Urothelium cell line (cell line): ENCODE measurements at regions not wholly inside any gene's neighbourhood (a gene's known extent, or its start where the extent isn't known, plus 50 kb on each side); places are given as distances from the start of the nearest gene placed in this dataset.

Experiments used
- DNase-seq: peaks from one replicate; pipeline ENCODE4 v3.0.0; 2011; ENCODE audit warnings: low spot score, mixed read lengths
- FAIRE-seq: peaks from 2 replicates; lab custom pipeline; 2011; peaks lifted over from hg19 to GRCh38; lab: Jason Lieb, UNC

DNA sequence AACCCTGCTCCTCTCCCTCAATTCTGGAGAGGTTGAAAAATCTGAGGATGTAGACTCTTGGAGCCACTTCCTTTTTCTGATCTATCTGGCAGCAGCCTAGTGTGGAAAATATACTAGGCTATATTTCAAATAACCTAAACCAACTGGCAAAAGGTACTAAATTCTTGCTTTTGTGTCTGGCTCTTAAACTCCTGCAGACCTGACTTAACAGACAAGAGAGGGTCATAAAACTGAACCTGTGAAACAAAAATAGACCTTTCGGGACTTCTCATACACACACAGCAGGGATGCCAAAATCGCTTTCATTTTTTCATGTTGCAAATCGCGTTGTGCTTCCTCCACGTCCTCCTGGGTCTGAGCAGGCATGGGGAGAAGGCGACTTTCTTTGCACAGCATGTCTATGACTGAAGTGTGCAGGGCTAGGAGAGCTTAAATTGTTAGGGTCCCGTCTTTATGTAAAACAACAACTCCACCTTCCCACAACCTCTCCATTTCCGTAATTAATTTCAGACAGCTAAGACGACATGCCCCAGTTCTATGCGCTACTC lies 520.7 kb upstream of the PSMD7 start:
- DNase-seq = no peak
- FAIRE-seq = no peak

DNA sequence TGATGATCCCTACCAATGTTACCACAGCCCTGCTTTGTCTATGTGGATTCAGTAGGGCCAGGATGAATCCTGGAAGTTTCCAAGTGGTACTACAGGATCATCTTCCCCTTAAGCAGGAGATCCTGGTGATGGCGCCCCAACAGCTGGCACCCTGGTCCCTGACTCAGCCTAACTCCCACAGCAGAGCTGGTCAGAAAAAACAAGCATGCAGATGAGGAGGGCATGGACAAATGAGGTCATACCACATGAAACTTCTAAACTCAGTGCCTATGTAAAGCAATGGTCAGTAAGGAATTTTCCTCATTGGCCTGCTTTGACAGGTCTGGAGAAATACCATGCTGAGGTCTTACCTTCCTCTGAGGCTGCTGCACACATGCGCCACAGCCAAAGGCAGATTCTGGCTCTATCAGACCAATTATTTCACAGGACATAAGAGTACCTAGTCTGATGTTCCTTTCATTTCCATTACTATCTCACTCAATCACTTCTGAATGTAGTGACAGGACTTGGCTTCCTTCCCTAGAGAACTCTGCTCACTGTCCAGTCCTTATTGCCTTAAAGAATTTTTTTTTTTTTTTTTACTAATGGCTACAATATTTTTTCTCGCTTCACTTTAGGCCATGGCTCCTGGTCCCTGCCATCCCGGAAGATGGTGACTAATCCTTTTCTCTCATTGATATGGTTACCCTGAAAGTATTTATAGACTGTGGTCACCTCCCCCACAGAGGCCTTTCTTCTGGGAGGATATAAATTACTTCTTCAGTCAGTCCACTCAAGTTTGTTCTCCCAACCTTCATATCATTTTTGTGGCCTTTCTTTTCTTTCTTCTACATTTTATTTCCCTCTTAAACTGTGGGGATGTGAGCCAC lies 525.2 kb upstream of the PSMD7 start:
- DNase-seq (peak; percentile 72), FAIRE-seq (no peak)

- DNase-seq (peak; percentile 19), FAIRE-seq (no peak)
Observed at GRCh38 chr16:73768786-73769203, 527.8 kb upstream of the PSMD7 start.

- no peak for DNase-seq
- FAIRE-seq = no peak
Observed at GRCh38 chr16:73764321-73764720, 532.3 kb upstream of the PSMD7 start.

- FAIRE-seq (no peak), DNase-seq (no peak)
Observed at GRCh38 chr16:73756289-73757178, 540.1 kb upstream of the PSMD7 start.

DNA sequence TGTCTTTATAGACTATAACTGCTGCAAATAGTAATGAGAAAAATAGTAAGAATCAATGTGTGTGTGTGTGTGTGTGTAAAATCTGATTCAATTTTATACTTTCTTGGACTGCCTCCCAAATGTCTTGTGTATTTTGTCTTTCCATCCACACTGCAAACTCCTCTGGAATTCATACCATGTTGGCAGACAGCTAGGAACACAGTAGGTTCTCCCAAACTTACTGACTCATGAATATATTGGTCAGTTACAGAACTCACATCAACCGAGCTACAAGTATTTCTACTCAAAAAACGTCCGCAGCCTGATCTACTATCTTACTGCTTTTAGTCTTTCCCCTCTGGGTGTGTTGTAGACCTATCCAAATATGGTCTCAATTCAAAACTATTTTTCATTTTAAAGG lies 542.7 kb upstream of the PSMD7 start:
- DNase-seq (no peak), FAIRE-seq (no peak)

- FAIRE-seq (no peak), DNase-seq (no peak)
Observed at GRCh38 chr16:73750639-73751038, 546.0 kb upstream of the PSMD7 start.

- DNase-seq (no peak), FAIRE-seq (no peak)
Observed at GRCh38 chr16:73747328-73747727, 549.3 kb upstream of the PSMD7 start.

DNA sequence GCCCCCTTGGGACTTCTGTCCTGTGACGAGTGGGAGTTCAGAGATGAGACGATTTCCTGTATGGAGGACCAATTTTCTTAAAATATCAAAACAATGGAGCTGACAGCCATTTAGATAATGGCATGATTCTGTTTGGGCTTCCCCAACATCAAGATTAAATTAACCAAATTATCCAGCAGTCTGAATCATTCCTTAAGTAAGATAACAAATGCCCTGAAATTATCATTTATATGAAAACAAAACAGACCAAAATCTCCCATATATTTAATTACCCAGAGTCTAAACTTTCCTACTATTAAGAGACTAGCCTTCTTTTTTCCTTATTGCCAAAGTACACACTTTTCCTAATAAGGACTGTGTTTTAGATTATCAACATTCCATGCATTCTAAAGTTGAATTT lies 550.1 kb upstream of the PSMD7 start:
- FAIRE-seq (no peak), DNase-seq (no peak)

DNA sequence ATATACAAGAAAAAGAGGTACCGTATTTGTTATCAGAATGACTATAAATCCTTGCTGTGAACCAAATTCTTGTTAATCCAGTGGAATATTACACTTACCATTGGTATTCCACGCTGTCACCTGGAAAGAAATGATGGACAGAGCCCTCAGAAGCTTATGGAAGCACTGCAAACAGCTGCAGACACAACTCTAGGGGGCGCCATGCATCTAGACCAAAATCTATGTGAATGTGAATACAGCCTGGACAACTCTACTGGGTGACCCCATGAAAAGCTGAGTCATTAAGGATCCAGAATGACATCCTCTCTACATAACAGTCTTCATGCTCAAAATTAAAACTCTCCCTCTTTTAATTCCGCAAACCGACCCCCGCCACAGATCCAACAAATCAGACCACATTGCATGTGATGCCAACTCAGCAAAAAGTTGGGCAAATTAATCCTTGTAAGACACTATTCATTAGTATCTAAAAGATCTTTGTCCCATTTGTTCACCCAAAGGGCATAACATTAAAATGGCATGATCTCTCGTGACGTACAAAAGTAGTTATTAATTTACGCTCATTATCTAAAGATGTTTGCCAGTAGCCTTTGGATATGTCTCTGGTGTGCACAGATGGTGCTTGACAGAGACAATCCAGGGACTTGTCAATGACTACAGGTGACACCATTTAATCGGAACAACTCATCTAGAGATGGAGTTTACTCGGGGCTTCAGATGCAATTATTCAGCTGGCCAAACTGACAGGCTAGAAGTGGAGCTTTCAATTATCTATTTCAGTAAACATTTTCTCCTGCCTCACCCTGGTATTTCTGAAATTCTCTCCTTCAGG lies 552.7 kb upstream of the PSMD7 start:
- FAIRE-seq (no peak), DNase-seq (no peak)

- DNase-seq (peak; percentile 15), FAIRE-seq (no peak)
Observed at GRCh38 chr16:73739049-73739769, 557.4 kb upstream of the PSMD7 start.

GRCh38 chr16:73738266-73738665 lies 558.3 kb upstream of the PSMD7 start:
- FAIRE-seq (no peak), DNase-seq (no peak)

DNA sequence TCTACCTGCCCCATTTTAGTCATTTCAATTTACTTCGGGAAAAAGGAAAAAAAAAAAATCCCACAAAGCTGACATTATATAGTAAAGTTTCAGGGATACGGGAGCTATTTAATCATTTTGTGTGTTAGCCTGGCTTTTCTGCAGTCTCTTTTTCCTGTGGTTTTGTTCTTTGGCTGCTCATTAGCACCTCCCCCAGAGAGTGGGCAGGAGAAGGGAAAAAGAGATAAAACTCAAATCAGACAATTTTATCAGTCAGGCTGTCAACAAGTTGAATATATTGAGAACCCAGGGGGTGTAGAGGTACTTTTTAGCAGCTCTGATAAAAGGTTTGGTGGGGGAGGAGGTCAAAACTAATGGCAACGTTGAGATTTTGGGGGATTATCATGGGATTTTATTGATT lies 559.0 kb upstream of the PSMD7 start:
- no peak for DNase-seq
- FAIRE-seq = no peak

GRCh38 chr16:73735954-73736353 lies 560.7 kb upstream of the PSMD7 start:
- no peak for FAIRE-seq
- DNase-seq = no peak

DNA sequence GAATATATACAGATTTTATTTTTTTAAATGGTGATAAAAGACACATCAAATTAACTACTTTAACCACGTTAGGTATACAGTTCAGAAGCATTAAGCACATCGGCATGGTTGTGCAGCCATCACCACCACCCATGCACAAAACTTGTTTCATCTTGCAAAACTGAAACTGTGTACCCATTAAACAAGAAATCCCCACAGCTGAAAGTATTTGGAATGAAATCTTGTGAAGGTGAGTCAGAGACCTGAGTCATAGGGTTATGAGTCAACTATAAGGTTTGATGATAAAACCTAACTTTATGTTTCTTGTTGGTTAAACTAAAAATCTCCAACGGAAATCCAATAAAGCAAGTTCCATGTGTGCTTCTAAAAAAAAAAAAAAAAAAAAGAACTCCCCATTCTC lies 561.6 kb upstream of the PSMD7 start:
- FAIRE-seq (no peak), DNase-seq (peak; percentile 29)

- no peak for DNase-seq
- FAIRE-seq = no peak
Observed at GRCh38 chr16:73732681-73733080, 563.9 kb upstream of the PSMD7 start.

- FAIRE-seq (no peak), DNase-seq (no peak)
Observed at GRCh38 chr16:73732143-73732542, 564.5 kb upstream of the PSMD7 start.

DNA sequence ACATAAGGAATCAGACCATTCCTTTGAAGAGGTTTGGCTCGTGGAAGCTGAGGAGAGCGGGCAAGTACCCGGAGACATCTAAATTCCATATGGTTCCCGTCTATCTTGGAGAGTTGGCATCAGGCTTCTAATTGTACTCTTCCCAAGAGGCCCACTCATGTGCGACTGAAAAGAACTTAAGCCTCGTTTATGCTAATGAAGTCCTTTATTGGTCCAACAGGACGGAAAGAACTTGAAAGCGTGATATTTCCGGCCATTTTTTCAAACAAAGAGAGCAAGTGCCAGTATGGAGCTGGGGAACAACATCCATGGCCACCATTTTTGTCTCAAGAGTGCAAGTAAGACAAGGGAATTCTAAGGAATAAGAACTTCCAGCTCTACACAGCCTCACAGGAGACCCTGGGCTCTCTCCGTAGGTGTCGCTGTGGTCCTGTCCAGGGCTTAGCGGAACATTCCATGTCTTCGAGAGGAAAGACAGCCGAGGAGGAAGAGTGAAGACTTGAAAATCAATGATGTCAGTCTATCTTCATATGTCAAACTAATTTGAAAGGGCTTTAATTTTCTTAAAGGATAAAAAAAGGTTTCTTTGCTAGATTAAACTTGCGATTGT lies 566.0 kb upstream of the PSMD7 start:
- no peak for DNase-seq

GRCh38 chr16:73725156-73725555 lies 571.5 kb upstream of the PSMD7 start:
- FAIRE-seq = no peak
- DNase-seq = no peak

More for the DNA sequence above, 566.0 kb upstream of the PSMD7 start:
- FAIRE-seq = no peak

DNA sequence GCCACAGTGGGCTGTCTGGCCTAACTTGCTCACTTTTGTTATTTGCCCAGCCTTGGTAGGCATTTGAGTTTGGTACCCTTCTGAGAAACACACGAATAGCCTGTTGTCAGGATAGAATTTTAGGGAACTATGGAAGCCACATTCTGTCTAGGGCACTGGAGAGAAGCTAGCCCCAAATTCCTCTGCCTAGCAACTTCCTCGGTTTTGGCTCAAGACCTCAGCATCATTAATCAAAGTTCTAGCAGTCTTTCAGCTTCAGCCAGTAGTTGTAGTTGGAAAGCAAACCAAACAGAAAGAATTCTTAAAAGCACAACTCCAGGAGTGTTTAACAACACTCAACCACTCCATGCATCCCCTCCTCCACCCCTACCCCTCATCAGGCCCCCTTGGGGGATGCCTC lies 572.1 kb upstream of the PSMD7 start:
- no peak for DNase-seq

More for the DNA sequence above, 572.1 kb upstream of the PSMD7 start:
- no peak for FAIRE-seq
